HUES48 (cell line): ENCODE measurements at regions not wholly inside any gene's neighbourhood (a gene's known extent, or its start where the extent isn't known, plus 50 kb on each side); places are given as distances from the start of the nearest gene placed in this dataset.
"Not testable (repeated sequence)": the region's sequence is repeated elsewhere in the genome, so short reads cannot be mapped to it uniquely, and the experiment has no call there.

Experiments
- H3K27ac ChIP-seq: one replicate; pipeline ENCODE4 v1.7.0; 2013; ENCODE audit warnings: low read depth, low read length, inconsistent platforms
- H3K27me3 ChIP-seq: 2 replicates; pipeline ENCODE4 v1.6.1; 2013; ENCODE audit warnings: mild to moderate bottlenecking, low read length; ENCODE audit not compliant: control insufficient read depth, insufficient read depth
- H3K36me3 ChIP-seq: 2 replicates; pipeline ENCODE4 v1.6.1; 2013; ENCODE audit warnings: low read length; ENCODE audit not compliant: control insufficient read depth, insufficient read depth
- H3K4me1 ChIP-seq: 2 replicates; pipeline ENCODE4 v1.6.1; 2013; ENCODE audit warnings: mild to moderate bottlenecking, low read length; ENCODE audit not compliant: control insufficient read depth, insufficient read depth
- H3K4me3 ChIP-seq: 2 replicates; pipeline ENCODE4 v1.5.1; 2013; ENCODE audit warnings: mild to moderate bottlenecking, low read depth, low read length
- H3K9ac ChIP-seq: 2 replicates; pipeline ENCODE4 v1.6.1; 2013; ENCODE audit warnings: mild to moderate bottlenecking, low read depth, low read length, moderate library complexity
- H3K9me3 ChIP-seq: 2 replicates; pipeline ENCODE4 v1.6.1; 2013; ENCODE audit warnings: low read length; ENCODE audit not compliant: control insufficient read depth, insufficient read depth

DNA sequence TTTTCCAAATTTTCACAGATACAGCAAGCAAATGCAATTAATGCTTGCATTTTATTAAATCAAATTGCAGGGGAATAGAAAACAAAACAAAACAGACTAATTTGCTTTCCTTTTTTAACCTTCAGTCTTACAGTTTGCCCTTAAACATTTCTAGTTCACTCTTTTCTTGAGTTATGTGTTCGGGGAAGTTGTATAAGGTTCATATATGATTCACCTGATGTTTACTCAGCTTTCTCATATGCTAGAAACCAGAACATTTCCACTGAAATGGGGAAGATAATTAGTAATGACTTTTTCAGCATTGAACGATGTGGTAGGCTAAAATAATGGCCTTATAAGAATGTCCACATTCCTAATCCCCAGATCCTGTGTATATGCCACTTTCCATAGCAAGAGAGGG, 176.2 kb upstream of the NBPF9 start:
- not testable (repeated sequence) for H3K4me1 ChIP-seq, H3K4me3 ChIP-seq, H3K9me3 ChIP-seq, H3K27me3 ChIP-seq, H3K9ac ChIP-seq, H3K27ac ChIP-seq, H3K36me3 ChIP-seq

DNA sequence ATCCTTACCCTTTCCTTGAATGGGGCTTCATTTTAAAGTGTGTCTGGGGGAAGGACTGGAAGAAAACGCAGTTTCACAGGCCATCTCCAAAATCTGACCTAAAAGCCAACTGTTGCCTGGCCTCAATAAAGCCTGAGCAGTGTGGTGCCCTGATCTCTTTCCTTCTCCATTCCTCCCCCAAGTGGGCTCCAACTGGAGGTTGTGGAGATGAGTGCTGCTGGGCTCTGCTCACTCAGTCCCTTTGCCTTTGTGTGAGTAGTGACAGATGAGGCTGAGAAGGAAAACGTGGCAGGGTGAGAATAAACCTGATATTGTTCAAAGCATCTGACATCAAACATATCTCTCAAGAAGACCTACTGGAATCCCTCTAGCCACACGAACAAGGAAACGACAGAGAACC, 181.4 kb upstream of the NBPF9 start:
- not testable (repeated sequence) for H3K36me3 ChIP-seq, H3K9ac ChIP-seq, H3K27me3 ChIP-seq, H3K4me3 ChIP-seq, H3K9me3 ChIP-seq, H3K27ac ChIP-seq, H3K4me1 ChIP-seq

DNA sequence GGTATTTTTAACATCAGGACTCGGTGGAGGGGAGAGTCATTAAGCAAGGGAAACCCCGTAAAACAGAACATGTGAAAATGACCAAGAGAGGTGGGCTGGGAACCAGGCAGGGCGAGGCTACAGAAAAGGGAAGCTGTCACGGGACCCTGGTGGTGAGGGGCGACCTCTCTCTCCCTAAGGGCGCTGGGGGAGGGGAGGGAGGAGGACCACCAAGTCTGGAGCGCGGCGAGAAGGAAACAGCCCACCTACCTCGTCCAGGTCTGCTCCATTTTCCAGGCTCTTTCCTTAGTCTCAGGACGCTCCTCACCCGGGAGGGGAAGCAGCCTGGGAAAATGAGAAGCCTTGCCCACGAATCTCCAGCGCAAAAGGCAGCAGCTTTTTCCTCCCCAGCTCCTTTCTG, 181.9 kb upstream of the NBPF9 start:
- not testable (repeated sequence) for H3K4me3 ChIP-seq, H3K4me1 ChIP-seq, H3K9ac ChIP-seq, H3K9me3 ChIP-seq, H3K36me3 ChIP-seq, H3K27ac ChIP-seq, H3K27me3 ChIP-seq

DNA sequence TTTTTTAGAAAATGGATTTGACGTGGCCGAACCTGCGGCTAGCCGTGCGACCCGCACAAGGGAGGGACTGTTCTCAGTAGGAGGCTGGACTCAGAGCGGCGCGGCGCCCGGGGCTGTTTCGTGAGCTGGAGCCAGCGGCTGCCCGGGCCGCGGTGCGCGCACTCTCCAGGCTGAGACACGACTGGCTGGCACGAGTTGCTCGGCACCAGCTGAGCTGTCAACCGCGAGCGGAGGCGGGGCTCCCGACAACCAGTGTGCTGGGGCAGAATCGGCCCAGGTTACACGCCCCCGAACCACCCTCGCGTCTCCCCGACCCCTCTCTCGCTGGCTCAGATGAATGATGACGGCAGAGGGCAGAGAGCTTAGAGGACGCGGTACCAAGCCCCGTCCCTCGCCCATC, 182.3 kb upstream of the NBPF9 start:
- not testable (repeated sequence) for H3K27me3 ChIP-seq, H3K27ac ChIP-seq, H3K4me1 ChIP-seq, H3K4me3 ChIP-seq, H3K9me3 ChIP-seq, H3K36me3 ChIP-seq, H3K9ac ChIP-seq

DNA sequence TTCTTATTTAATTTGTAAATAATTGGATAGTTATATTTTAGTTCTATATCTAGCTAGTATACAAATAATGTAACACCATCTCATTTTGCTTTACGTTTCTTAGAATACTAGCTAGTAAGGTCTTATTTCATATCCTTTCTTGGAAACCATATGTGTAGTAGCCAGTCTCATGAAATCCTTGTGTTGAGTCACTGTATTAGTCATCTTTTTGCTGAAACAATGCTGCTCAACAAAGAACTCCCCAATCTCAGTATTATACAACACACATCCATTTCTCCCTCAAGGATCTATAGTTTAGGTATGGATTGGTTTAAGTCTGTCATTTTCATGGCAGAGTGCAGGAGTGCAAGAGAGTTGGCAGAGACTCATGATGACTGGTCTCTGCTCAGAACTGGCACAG, 185.2 kb upstream of the NBPF9 start:
- not testable (repeated sequence) for H3K4me1 ChIP-seq, H3K4me3 ChIP-seq, H3K36me3 ChIP-seq, H3K27ac ChIP-seq, H3K9me3 ChIP-seq, H3K9ac ChIP-seq, H3K27me3 ChIP-seq

DNA sequence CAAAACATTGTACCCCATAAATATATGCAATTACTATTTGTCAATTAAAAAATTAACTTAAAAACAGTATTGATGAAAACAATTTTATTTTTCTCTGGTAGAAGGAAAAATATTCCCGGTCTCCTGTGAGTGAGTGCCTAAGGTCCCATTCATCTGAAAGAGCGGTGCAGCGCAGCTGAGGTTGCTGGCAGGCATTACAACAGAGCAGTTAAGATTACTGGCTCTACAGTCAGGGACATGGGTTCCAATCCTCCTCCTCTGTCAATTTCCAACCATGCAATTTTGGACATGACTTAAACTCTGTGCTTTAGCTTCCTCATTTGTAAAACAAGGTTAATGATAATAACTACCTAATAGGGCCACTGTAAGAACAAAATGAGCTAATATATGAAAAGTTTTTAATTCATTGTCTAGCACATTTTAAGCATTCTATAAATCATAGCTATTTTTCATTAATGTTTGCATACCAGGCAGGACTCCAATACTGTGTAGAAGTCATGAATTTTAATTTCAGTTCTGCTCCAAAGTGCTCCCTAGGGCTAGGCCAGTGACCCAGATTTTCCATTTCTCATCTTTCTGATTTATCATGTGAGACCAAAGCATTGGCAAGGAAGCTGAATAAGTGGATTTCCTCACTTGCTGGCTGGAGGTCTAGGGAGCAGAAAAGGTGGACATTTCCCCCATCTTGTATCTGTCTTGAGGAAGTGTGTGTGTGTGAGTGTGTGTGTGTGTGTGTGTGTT, 174.2 kb upstream of the NBPF19 start:
- H3K9ac ChIP-seq, H3K27ac ChIP-seq, H3K9me3 ChIP-seq, H3K36me3 ChIP-seq, H3K4me3 ChIP-seq, H3K27me3 ChIP-seq, H3K4me1 ChIP-seq: not testable (repeated sequence)

DNA sequence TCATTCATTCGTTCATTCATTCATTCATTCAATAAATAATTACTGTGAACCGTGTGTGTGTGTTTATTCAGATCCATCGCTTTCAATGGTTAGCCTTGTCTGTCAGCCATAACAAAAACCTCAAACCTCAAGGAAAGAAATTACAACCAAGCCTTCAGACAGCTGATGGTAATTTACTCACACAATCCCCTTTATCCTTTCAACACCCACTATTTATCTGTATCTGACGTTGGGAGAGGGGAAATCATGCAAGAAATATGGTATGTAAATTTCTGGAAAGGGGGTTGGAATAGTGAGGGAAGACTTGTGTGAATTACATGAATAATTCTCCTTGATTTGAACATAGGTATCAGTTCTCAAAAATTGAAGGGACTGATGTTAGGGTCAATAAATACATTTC, 173.6 kb upstream of the NBPF19 start:
- not testable (repeated sequence) for H3K4me3 ChIP-seq, H3K9me3 ChIP-seq, H3K36me3 ChIP-seq, H3K27ac ChIP-seq, H3K27me3 ChIP-seq, H3K9ac ChIP-seq, H3K4me1 ChIP-seq

DNA sequence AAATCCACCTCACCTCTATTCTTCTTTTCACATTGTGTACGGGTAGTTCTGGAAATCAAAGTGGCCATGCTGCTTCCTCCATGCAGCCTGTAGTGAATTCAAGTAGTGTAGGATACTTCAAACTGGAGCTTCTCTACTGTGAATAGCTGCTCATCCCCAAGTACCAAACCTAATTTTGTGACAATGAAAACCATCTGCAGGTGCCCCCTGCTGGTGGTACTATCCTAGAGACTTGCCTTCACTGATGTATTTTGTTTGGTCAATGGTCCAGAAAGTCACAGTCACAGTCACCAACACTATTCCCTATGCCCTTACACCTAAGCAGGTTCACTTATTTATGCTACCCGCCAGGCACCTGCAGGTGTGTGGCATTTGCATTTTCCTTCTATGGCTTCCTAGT, 170.0 kb upstream of the NBPF19 start:
- not testable (repeated sequence) for H3K4me1 ChIP-seq, H3K9ac ChIP-seq, H3K36me3 ChIP-seq, H3K27ac ChIP-seq, H3K4me3 ChIP-seq, H3K9me3 ChIP-seq, H3K27me3 ChIP-seq

DNA sequence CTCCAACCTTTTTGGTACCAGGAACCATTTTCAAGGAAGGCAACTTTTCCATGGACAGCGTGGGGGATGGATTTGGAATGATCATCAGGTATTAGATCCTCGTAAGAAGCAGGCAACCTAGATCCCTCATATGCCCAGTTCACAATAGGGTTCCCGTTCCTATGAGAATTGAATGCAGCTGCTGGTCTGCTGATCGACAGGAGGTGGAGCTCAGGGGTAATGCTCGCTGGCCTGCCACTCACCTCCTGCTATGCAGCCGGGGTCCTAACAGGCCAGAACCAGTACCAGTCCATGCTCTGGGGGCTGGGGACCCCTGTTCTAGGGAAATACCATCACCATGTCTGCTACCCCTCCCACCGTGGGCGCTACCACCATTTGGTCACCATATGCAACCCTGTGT, 167.2 kb upstream of the NBPF19 start:
- H3K27ac ChIP-seq, H3K36me3 ChIP-seq, H3K27me3 ChIP-seq, H3K9ac ChIP-seq, H3K4me3 ChIP-seq, H3K4me1 ChIP-seq, H3K9me3 ChIP-seq: not testable (repeated sequence)

DNA sequence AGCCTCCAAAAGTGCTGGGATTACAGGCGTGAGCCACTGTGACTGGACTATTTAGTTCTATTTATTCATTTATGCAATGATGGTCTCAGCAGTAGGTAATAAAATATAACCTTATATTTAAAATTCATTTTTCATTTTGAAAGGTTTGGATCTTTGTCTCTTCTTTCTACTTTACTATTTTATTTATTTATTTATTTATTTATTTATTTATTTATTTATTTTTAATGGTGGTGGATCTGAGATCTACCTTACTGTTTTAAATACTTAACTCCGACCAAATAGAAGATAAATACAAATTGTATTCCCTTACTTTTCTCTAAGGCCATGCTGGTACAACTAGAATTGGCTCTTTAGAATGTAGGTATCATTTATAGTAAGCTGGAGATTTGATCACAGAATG, 159.9 kb upstream of the NBPF19 start:
- H3K36me3 ChIP-seq, H3K27ac ChIP-seq, H3K27me3 ChIP-seq, H3K4me3 ChIP-seq, H3K9ac ChIP-seq, H3K4me1 ChIP-seq, H3K9me3 ChIP-seq: not testable (repeated sequence)

DNA sequence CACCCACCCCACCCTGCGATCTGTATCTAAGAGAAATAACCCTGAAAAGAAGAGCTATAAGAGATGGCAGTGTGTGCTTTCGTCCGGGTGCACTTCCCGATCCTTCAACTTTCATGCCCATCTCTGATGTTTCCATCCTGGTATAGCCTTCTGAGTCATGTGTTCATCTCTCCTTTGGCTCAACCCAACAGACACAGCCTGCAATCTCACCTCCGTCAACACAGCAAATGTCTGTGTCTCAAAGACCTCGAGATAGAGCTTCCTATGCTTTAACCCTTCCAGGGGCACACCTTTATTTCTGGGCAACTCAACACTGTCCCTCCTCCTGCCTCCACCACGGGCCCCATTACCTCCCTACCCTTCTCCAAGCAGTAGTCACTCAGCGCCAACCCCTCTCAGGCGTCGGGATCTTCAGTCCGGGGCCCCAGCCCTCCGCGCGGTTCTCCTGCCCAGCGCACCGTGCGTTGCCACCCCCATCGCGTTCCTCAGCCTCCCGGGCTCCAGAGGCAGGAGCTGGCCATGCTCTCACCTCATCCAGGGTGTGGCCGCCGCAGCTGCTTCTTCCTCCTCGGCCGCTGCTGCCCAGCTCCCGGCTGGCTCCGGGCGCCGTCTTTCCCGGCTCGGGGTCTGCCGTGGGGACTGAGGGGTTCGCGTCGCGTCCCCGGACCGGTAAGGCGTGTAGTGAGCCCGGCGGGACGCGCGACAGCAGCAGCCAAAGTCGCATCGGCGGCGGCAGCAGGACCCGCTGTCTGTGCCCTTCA, 153.7 kb upstream of the NBPF19 start:
- not testable (repeated sequence) for H3K36me3 ChIP-seq, H3K4me1 ChIP-seq, H3K27me3 ChIP-seq, H3K9ac ChIP-seq, H3K27ac ChIP-seq, H3K4me3 ChIP-seq, H3K9me3 ChIP-seq

DNA sequence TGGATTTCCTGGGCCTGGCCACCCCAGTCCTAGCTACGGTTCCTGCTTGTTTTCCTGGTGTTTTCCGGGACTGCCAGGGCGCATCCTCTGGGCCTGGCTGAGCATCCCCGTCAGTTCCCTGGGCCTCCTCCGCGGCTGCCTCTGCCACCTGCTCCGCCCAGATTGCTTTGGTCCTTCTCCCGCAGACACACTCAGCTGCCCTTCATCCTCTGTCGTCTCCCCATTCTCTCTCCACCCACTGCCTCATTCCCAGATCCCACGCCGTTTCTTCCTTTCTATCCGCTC, 153.2 kb upstream of the NBPF19 start:
- H3K9ac ChIP-seq, H3K4me3 ChIP-seq, H3K27ac ChIP-seq, H3K36me3 ChIP-seq, H3K27me3 ChIP-seq, H3K9me3 ChIP-seq, H3K4me1 ChIP-seq: not testable (repeated sequence)
